HEK293T (cell line): ENCODE measurements at regions not wholly inside any gene's neighbourhood (a gene's known extent, or its start where the extent isn't known, plus 50 kb on each side); places are given as distances from the start of the nearest gene placed in this dataset.

ENCODE experiments used
- BHLHE40 ChIP-seq: fragments of 450-650 bp; IDR thresholded peaks from 2 replicates; pipeline ENCODE4 v1.6.1; 2016; ENCODE audit warnings: mild to moderate bottlenecking, moderate library complexity, borderline replicate concordance
- CTBP1 ChIP-seq: fragments of 450-650 bp; IDR thresholded peaks from 2 replicates; pipeline ENCODE4 v1.6.1; 2016; ENCODE audit warnings: borderline replicate concordance
- ELF4 ChIP-seq: fragments of 450-650 bp; IDR thresholded peaks from 2 replicates; pipeline ENCODE4 v1.6.1; 2017; ENCODE audit warnings: antibody characterized with exemption
- FOXA1 ChIP-seq: fragments of 450-650 bp; IDR thresholded peaks from 2 replicates; pipeline ENCODE4 v1.6.1; 2016; ENCODE audit warnings: mild to moderate bottlenecking
- FOXK2 ChIP-seq: fragments of 450-650 bp; IDR thresholded peaks from 2 replicates; pipeline ENCODE4 v1.6.1; 2016; ENCODE audit warnings: mild to moderate bottlenecking
- FOXM1 ChIP-seq: fragments of 450-650 bp; IDR thresholded peaks from 2 replicates; pipeline ENCODE4 v1.6.1; 2017; ENCODE audit warnings: mild to moderate bottlenecking, borderline replicate concordance
- HDGF ChIP-seq: fragments of 450-650 bp; IDR thresholded peaks from 2 replicates; pipeline ENCODE4 v1.6.1; 2017; ENCODE audit warnings: antibody characterized with exemption, borderline replicate concordance
- LEF1 ChIP-seq: fragments of 450-650 bp; IDR thresholded peaks from 2 replicates; pipeline ENCODE4 v1.6.1; 2017; ENCODE audit warnings: mild to moderate bottlenecking, borderline replicate concordance
- NFRKB ChIP-seq: fragments of 450-650 bp; IDR thresholded peaks from 2 replicates; pipeline ENCODE4 v1.6.1; 2016; ENCODE audit warnings: mild to moderate bottlenecking, moderate library complexity
- PKNOX1 ChIP-seq: fragments of 450-650 bp; IDR thresholded peaks from 2 replicates; pipeline ENCODE4 v1.6.1; 2016
- SP1 ChIP-seq: fragments of 450-650 bp; IDR thresholded peaks from 2 replicates; pipeline ENCODE4 v1.6.1; 2017
- TARDBP ChIP-seq: fragments of 450-650 bp; IDR thresholded peaks from 2 replicates; pipeline ENCODE4 v1.6.1; 2016
- ZNF384 ChIP-seq: fragments of 450-650 bp; IDR thresholded peaks from 2 replicates; pipeline ENCODE4 v1.6.1; 2016

- TF ChIP-seq SP1 (no peak), ELF4 (no peak), FOXA1 (no peak), TARDBP (no peak), BHLHE40 (no peak), HDGF (no peak), FOXK2 (no peak), LEF1 (no peak), PKNOX1 (no peak), NFRKB (no peak), FOXM1 (no peak), ZNF384 (no peak), CTBP1 (no peak)
These were observed 283.2 kb upstream of the ARGLU1 start for GRCh38 chr13:106850973-106851650.
